GM19372 (cell line): ENCODE measurements at regions not wholly inside any gene's neighbourhood (a gene's known extent, or its start where the extent isn't known, plus 50 kb on each side); places are given as distances from the start of the nearest gene placed in this dataset.
"Not testable (repeated sequence)": the region's sequence is repeated elsewhere in the genome, so short reads cannot be mapped to it uniquely, and the experiment has no call there.

Source experiments
- ATAC-seq: cut with Tn5 transposase; IDR thresholded peaks from one replicate; pipeline ENCODE4 v1.9.1; 2021; ENCODE audit warnings: mild to moderate bottlenecking, low read depth, moderate library complexity; ENCODE audit not compliant: unreplicated experiment

DNA sequence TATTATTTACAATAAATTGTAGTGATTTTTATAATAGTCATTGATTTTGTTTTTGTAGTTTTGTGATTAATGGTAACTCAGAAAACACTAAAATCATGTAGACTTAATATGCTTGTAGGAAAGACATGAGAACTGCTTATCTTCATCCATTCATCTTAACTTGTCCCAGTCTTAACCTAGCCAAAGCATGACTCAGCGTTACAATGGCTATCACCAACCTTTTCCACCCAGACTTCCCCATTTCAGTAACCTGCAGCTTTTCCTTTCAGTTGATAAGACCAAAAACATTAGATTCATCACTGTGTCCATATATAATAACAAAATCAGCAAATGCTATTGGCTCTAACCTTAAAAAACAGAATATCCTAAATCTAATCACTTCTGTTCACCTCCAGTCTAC is 106.2 kb upstream of the KLF8 start:
- ATAC-seq, result no peak

DNA sequence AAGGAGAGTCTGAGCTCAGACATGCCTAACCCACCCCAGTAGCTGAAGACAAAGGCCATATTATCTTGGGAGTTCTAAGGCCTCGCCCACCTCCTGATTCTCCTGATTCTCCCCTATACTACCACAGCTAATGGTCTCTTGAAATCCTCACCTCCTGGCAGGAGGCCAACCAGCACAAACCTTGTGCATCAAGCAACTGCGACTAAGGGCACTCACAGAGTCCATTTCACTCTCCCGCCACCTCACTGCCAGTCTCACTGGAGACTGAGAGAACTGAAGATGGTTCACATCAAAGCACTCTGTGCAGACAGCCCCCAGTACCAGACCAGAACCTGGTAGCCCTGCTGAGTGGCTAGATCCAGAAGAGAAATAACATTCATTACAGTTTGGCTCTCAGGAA is 102.1 kb upstream of the KLF8 start:
- no peak for ATAC-seq

DNA sequence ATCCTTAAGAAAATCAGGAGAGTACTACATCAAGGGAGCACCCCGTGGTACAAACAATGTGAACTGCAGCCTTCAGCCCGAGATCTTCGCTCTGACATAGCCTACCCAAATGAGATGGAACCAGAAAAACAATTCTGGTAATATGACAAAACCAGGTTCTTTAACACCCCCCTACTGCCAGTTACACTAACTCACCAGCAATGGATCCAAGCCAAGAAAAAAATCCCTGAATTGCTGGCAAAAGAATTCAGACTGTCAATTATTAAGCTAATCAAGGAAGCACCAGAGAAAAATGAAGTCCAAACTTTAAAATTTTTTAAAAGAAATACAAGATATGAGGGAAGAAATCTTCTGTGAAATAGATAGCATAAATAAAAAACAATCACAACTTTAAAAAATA is 101.7 kb upstream of the KLF8 start:
- no peak for ATAC-seq

DNA sequence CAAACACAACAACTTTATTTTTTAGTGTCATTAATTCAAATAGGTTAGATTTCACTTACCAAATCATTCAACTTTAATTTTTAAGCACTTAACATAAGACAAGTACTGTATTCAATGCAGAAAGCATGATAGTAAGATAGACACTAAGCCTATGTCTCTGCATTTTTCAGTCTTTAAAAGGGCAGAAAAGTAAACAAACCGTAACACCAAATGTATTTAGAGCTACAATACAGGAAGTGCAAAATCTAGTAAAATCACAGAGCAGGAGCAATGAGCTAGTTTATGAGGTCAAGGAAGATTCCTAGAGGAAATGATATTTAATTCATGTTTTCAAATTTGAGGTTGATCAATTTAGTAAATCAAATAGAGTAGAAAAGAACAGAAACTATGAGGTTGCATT is 68.0 kb upstream of the KLF8 start:
- not testable (repeated sequence) for ATAC-seq
